ENCODE measurements at regions not wholly inside any gene's neighbourhood (a gene's known extent, or its start where the extent isn't known, plus 50 kb on each side); places are given as distances from the start of the nearest gene placed in this dataset.

- H3K4me3 ChIP-seq (ENCODE audit: low read length): no peak overlapping the region
- no peak for TF ChIP-seq CTCF (conservative IDR thresholded peaks at IDR 0.05; ENCODE audit: low read length)
- DNase-seq (ENCODE audit: low read depth): no peak
These were observed 489.8 kb upstream of the FANCL start for GRCh38 chr2:58730764-58731487.

- no peak for DNase-seq (ENCODE audit: low read depth)
- TF ChIP-seq CTCF (conservative IDR thresholded peaks at IDR 0.05; ENCODE audit: low read length): no peak
- no peak overlapping the region for H3K4me3 ChIP-seq (ENCODE audit: low read length)
These were observed 487.0 kb upstream of the FANCL start for GRCh38 chr2:58727981-58728656.

- H3K4me3 ChIP-seq (ENCODE audit: low read length): no peak overlapping the region
- no peak for TF ChIP-seq CTCF (conservative IDR thresholded peaks at IDR 0.05; ENCODE audit: low read length)
- no peak for DNase-seq (ENCODE audit: low read depth)
These were observed 480.9 kb upstream of the FANCL start for GRCh38 chr2:58721912-58722591.

- TF ChIP-seq CTCF (conservative IDR thresholded peaks at IDR 0.05; ENCODE audit: low read length): no peak
- no peak for DNase-seq (ENCODE audit: low read depth)
- no peak overlapping the region for H3K4me3 ChIP-seq (ENCODE audit: low read length)
These were observed 479.9 kb upstream of the FANCL start for GRCh38 chr2:58720770-58721697.

- no peak for TF ChIP-seq CTCF (conservative IDR thresholded peaks at IDR 0.05; ENCODE audit: low read length)
- no peak for DNase-seq (ENCODE audit: low read depth)
- H3K4me3 ChIP-seq (ENCODE audit: low read length): no peak overlapping the region
These were observed 479.1 kb upstream of the FANCL start for GRCh38 chr2:58720033-58720769.

GRCh38 chr2:58715344-58715743, 474.2 kb upstream of the FANCL start:
- no peak for TF ChIP-seq CTCF (conservative IDR thresholded peaks at IDR 0.05; ENCODE audit: low read length)
- H3K4me3 ChIP-seq (ENCODE audit: low read length): no peak overlapping the region
- no peak for DNase-seq (ENCODE audit: low read depth)
